ENCODE measurements at regions not wholly inside any gene's neighbourhood (a gene's known extent, or its start where the extent isn't known, plus 50 kb on each side); places are given as distances from the start of the nearest gene placed in this dataset.

- Histone ChIP-seq H3K9me3 (no peaks in the 10 kb centered on the region), H3K4me1 (no peaks in the 10 kb centered on the region), H3K4me3 (no peak overlapping the region), H3K27me3 (peaks cover 0 to 5% (median 0%) of the 10 kb centered on the region in 4 donors), H3K36me3 (no peaks in the 10 kb centered on the region), H3K27ac (no peak overlapping the region)
- FAIRE-seq (no peak), ATAC-seq (no peak), DNase-seq (no peak)
- TF ChIP-seq CTCF (IDR thresholded peaks at IDR 0.05), result no peak
- WGBS, 2 donors, result 50 to 77% methylated on average over 1 of the region's 1 CpG
- intact Hi-C loops (cut with DNase I), result no loop called here
These were observed 83.1 kb upstream of the SSTR4 start for GRCh38 chr20:22951966-22952365.

GRCh38 chr20:22954661-22955060 lies 80.5 kb upstream of the SSTR4 start:
- Histone ChIP-seq H3K27ac (no peak overlapping the region), H3K36me3 (no peaks in the 10 kb centered on the region), H3K9me3 (no peaks in the 10 kb centered on the region), H3K4me1 (no peaks in the 10 kb centered on the region), H3K4me3 (no peak overlapping the region), H3K27me3 (no peaks in the 10 kb centered on the region)
- FAIRE-seq (no peak), DNase-seq (no peak), ATAC-seq (no peak)
- no peak for TF ChIP-seq CTCF (IDR thresholded peaks at IDR 0.05)
- intact Hi-C loops (cut with DNase I), result no loop called here
- WGBS, 2 donors, result 71 to 86% methylated on average over 3 of the region's 3 CpGs

GRCh38 chr20:22958390-22958789 lies 76.7 kb upstream of the SSTR4 start:
- intact Hi-C loops (cut with DNase I), result no loop called here

GRCh38 chr20:22962567-22963439 lies 72.3 kb upstream of the SSTR4 start:
- no peaks in the 10 kb centered on the region for H3K27me3 ChIP-seq
- no peaks in the 10 kb centered on the region for H3K9me3 ChIP-seq
- H3K27ac ChIP-seq, result no peak overlapping the region
- H3K4me1 ChIP-seq, result no peaks in the 10 kb centered on the region
- H3K36me3 ChIP-seq, result no peaks in the 10 kb centered on the region
- 33 to 50% methylated on average over 3 of the region's 3 CpGs for WGBS, 2 donors
- no peak for TF ChIP-seq CTCF (IDR thresholded peaks at IDR 0.05)
- H3K4me3 ChIP-seq, result no peak overlapping the region
- FAIRE-seq, result no peak
- intact Hi-C loops (cut with DNase I), result no loop called here
- no peak for DNase-seq
- ATAC-seq, result no peak

More at GRCh38 chr20:22958390-22958789, 76.7 kb upstream of the SSTR4 start:
- FAIRE-seq (no peak), DNase-seq (no peak), ATAC-seq (no peak)
- Histone ChIP-seq H3K4me3 (no peak overlapping the region), H3K4me1 (no peaks in the 10 kb centered on the region), H3K27me3 (no peaks in the 10 kb centered on the region), H3K36me3 (no peaks in the 10 kb centered on the region), H3K27ac (no peak overlapping the region), H3K9me3 (no peaks in the 10 kb centered on the region)
- WGBS, 2 donors, result 57 to 65% methylated on average over 6 of the region's 6 CpGs
- TF ChIP-seq CTCF (IDR thresholded peaks at IDR 0.05), result no peak

- WGBS, 2 donors, result 43 to 49% methylated on average over 3 of the region's 3 CpGs
- no peaks in the 10 kb centered on the region for H3K4me1 ChIP-seq
- H3K36me3 ChIP-seq, result no peaks in the 10 kb centered on the region
- no peak overlapping the region for H3K4me3 ChIP-seq
- no peak for FAIRE-seq
- H3K9me3 ChIP-seq, result no peaks in the 10 kb centered on the region
- no peaks in the 10 kb centered on the region for H3K27me3 ChIP-seq
- DNase-seq, result no peak
- intact Hi-C loops (cut with DNase I), result no loop called here
- ATAC-seq, result no peak
- H3K27ac ChIP-seq, result no peak overlapping the region
- TF ChIP-seq CTCF (IDR thresholded peaks at IDR 0.05), result no peak
These were observed 71.5 kb upstream of the SSTR4 start for GRCh38 chr20:22963581-22963980.
